ENCODE measurements at regions not wholly inside any gene's neighbourhood (a gene's known extent, or its start where the extent isn't known, plus 50 kb on each side); places are given as distances from the start of the nearest gene placed in this dataset.

- TF ChIP-seq, protein P1, sequence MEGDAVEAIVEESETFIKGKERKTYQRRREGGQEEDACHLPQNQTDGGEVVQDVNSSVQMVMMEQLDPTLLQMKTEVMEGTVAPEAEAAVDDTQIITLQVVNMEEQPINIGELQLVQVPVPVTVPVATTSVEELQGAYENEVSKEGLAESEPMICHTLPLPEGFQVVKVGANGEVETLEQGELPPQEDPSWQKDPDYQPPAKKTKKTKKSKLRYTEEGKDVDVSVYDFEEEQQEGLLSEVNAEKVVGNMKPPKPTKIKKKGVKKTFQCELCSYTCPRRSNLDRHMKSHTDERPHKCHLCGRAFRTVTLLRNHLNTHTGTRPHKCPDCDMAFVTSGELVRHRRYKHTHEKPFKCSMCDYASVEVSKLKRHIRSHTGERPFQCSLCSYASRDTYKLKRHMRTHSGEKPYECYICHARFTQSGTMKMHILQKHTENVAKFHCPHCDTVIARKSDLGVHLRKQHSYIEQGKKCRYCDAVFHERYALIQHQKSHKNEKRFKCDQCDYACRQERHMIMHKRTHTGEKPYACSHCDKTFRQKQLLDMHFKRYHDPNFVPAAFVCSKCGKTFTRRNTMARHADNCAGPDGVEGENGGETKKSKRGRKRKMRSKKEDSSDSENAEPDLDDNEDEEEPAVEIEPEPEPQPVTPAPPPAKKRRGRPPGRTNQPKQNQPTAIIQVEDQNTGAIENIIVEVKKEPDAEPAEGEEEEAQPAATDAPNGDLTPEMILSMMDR (IDR thresholded peaks at IDR 0.05) = no peak
- FAIRE-seq (no peak), ATAC-seq (no peak), DNase-seq (no peak)
- Histone ChIP-seq H3K27me3 (no peaks in the 10 kb centered on the region), H3K36me3 (no peaks in the 10 kb centered on the region), H3K4me3 (no peak overlapping the region), H3K4me1 (no peaks in the 10 kb centered on the region), H3K9me3 (no peaks in the 10 kb centered on the region), H3K27ac (no peak overlapping the region)
- WGBS, 2 donors = 79 to 87% methylated on average over 3 of the region's 3 CpGs
- intact Hi-C loops (cut with DNase I) = no loop called here
These were observed 576.1 kb downstream of the CDH18 start for GRCh38 chr5:19411936-19412335.
